ENCODE measurements at regions not wholly inside any gene's neighbourhood (a gene's known extent, or its start where the extent isn't known, plus 50 kb on each side); places are given as distances from the start of the nearest gene placed in this dataset.

DNA sequence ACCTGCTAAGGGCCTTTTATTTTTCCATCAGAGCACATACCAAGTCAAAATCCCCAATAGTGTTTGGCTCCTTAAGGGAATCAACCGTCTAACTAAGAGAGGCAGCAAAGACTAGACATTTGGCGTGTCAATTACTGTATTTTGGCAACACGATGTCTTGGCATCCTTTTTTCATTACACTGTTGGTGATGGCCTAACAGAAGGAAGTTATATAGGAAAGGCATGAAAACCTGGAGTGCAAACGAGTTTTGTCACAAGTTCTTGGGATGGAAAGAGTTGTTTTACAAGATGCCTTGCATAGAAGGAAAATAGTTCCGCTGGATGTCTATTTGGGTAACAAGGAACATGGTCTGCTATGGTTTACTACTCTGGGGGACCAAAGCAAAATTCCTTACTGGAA, 119.2 kb upstream of the TTC29 start:
- TF ChIP-seq GATA1 (IDR thresholded peaks at IDR 0.05; ENCODE audit: low read depth, low read length) (no peak), POLR2A (IDR thresholded peaks at IDR 0.05; ENCODE audit: low read length) (no peak)
- no peak for DNase-seq

DNA sequence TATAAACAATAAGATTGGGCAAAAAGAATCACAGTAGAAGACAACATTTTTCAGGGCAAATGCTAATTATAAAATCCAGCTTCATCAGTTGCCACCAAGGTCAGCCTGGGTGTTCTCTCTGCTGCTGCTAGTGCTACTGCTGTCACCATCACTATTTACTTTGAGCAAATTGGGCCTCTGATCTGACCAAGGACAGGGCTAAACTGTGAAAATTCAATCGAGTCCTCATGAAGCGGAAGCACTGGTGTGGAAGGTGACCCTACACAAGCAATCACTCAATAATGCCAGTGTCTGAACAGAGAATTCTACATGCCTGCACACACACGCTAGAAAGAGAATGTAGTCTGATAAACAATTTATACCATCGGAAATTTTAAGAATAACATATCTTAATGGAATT, 122.9 kb upstream of the TTC29 start:
- no peak for DNase-seq
- TF ChIP-seq GATA1 (IDR thresholded peaks at IDR 0.05; ENCODE audit: low read depth, low read length) (no peak), POLR2A (IDR thresholded peaks at IDR 0.05; ENCODE audit: low read length) (no peak)

GRCh38 chr4:147071209-147071740, 125.6 kb upstream of the TTC29 start:
- DNase-seq, result no peak
- TF ChIP-seq POLR2A (IDR thresholded peaks at IDR 0.05; ENCODE audit: low read length) (no peak), GATA1 (IDR thresholded peaks at IDR 0.05; ENCODE audit: low read depth, low read length) (no peak)

DNA sequence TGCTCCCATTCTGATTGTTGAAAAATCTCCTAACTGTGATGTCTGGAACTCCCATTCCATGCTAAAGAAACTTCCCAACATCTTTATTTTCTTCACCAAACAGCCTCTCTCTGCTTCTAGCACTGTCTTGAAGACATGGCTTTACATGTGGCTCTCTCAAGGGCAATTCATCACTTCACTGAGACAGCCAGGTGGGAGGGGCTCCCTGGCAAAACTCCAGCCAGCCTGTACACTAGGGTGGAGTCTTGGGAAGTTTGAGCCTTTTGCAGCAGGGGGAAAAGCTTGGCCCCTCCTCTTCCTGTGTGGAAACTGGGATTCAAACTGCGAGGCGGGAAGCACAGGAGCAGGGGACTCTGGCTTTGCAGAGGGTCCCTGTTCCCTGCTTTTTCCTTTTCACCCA, 130.5 kb upstream of the TTC29 start:
- no peak for DNase-seq
- TF ChIP-seq GATA1 (IDR thresholded peaks at IDR 0.05; ENCODE audit: low read depth, low read length) (no peak), POLR2A (IDR thresholded peaks at IDR 0.05; ENCODE audit: low read length) (no peak)

- no peak for DNase-seq
- TF ChIP-seq GATA1 (IDR thresholded peaks at IDR 0.05; ENCODE audit: low read depth, low read length), result no peak
- TF ChIP-seq POLR2A (IDR thresholded peaks at IDR 0.05; ENCODE audit: low read length), result no peak
Observed at GRCh38 chr4:147076728-147077127, 131.1 kb upstream of the TTC29 start.

- DNase-seq, result no peak
- no peak for TF ChIP-seq GATA1 (IDR thresholded peaks at IDR 0.05; ENCODE audit: low read depth, low read length)
- TF ChIP-seq POLR2A (IDR thresholded peaks at IDR 0.05; ENCODE audit: low read length), result no peak
Observed at GRCh38 chr4:147078362-147078761, 132.7 kb upstream of the TTC29 start.

DNA sequence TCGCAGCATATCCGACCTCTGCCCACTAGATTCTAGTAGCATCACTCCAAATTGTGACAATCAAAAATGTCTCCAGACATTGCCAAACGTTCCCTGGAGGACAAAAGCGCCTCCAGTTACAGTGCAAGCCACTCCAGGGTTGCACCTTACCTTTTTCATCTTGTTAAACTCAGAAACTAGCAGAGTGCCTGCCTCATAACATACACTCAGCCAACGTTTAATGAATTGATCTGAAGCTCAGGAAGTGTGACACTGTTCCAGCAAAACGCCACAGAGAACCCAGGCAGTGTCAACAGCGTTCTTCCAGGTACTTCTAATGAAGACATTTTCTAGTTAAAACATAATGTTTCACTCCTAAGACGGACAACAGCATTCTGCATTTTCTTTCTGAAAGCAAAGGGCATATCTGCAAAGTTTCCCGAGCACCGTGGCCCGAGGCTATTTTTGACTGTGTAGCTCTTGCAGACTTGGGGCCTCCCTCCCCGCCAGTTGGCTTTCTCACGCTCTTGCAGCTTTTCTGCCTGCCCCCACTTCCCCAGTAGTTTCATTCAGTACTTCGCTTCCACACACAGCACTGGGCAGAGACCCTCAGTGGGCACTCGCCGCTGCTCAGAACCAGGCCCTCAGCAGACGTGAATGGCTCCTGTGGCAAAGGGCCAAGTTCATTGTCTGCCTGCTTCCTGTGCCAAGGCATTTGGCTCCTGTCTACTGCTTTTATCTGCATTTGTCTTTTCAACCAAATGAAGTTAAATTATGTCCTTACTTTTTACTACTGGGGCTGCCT, 133.4 kb upstream of the TTC29 start:
- TF ChIP-seq POLR2A (IDR thresholded peaks at IDR 0.05; ENCODE audit: low read length) (no peak), GATA1 (IDR thresholded peaks at IDR 0.05; ENCODE audit: low read depth, low read length) (no peak)
- DNase-seq, result no peak

DNA sequence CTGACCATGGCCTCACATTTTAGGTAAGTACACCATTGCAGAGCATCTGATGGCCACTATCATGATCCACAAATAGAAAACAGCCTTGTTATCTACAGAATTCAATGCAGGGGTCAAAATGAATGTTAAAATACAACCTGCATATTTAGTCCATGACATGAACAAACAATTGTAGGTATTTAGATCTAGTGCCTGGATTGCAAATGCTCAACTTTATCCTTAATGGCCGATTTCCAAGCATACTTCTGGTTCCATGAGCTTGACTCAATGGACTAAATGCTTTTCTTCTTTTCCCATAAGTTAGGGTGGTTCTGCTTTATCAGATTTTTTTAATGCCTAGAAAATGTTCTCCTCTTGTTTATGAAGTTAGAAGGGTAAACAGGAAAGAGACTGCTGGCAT, 139.2 kb upstream of the TTC29 start:
- no peak for DNase-seq
- no peak for TF ChIP-seq POLR2A (IDR thresholded peaks at IDR 0.05; ENCODE audit: low read length)
- no peak for TF ChIP-seq GATA1 (IDR thresholded peaks at IDR 0.05; ENCODE audit: low read depth, low read length)

DNA sequence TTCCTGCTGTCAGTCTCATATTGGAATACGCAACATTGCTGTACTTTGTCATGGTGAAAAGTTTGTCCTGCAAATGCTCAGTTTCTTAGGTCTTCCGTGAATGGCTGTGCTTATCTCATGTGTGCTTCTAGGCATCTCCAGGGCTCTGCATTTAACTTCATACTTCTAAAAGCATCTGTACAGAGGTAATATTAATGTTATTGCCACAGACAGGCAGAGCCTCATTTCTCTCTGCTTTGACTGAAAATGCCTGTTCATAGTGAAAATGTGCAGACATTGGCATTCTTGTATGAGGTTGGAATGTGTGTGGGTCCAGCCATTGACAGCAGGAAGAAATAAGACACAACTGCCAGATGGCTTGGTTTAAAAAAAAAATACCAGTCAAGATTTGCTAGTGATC, 140.1 kb upstream of the TTC29 start:
- no peak for TF ChIP-seq POLR2A (IDR thresholded peaks at IDR 0.05; ENCODE audit: low read length)
- DNase-seq, result no peak

GRCh38 chr4:147088146-147088545, 142.5 kb upstream of the TTC29 start:
- no peak for TF ChIP-seq GATA1 (IDR thresholded peaks at IDR 0.05; ENCODE audit: low read depth, low read length)
- no peak for TF ChIP-seq POLR2A (IDR thresholded peaks at IDR 0.05; ENCODE audit: low read length)
- no peak for DNase-seq

- no peak for DNase-seq
- TF ChIP-seq POLR2A (IDR thresholded peaks at IDR 0.05; ENCODE audit: low read length) (no peak), GATA1 (IDR thresholded peaks at IDR 0.05; ENCODE audit: low read depth, low read length) (no peak)
Observed at GRCh38 chr4:147090486-147090885, 144.8 kb upstream of the TTC29 start.

GRCh38 chr4:147093206-147093605, 147.5 kb upstream of the TTC29 start:
- TF ChIP-seq POLR2A (IDR thresholded peaks at IDR 0.05; ENCODE audit: low read length) (no peak), GATA1 (IDR thresholded peaks at IDR 0.05; ENCODE audit: low read depth, low read length) (no peak)
- DNase-seq, result no peak

GRCh38 chr4:147094238-147094637, 148.6 kb upstream of the TTC29 start:
- DNase-seq, result no peak
- TF ChIP-seq GATA1 (IDR thresholded peaks at IDR 0.05; ENCODE audit: low read depth, low read length) (no peak), POLR2A (IDR thresholded peaks at IDR 0.05; ENCODE audit: low read length) (no peak)

GRCh38 chr4:147096667-147097604, 151.3 kb upstream of the TTC29 start:
- DNase-seq, result peak; percentile 36 to 54
- no peak for TF ChIP-seq POLR2A (IDR thresholded peaks at IDR 0.05; ENCODE audit: low read length)

Data from erythroblast (primary cell).